Central memory CD8-positive, alpha-beta T cell (primary cell): ENCODE measurements at regions not wholly inside any gene's neighbourhood (a gene's known extent, or its start where the extent isn't known, plus 50 kb on each side); places are given as distances from the start of the nearest gene placed in this dataset.

Experiments used
- ATAC-seq: fragments of 150-1000 bp; cut with Tn5 transposase; replicated peaks from 2 replicates; pipeline ENCODE4 v1.10.0; 2022; ENCODE audit warnings: mild to moderate bottlenecking, moderate FRiP score, moderate number of reproducible peaks; ENCODE audit not compliant: poor library complexity, severe bottlenecking; ENCODE audit errors: extremely low read depth
- DNase-seq, 2 donors: peaks; one replicate each; pipeline ENCODE4 v3.0.0; 2021; ENCODE audit warnings: low spot score in 2 of 2
- H3K27ac Mint-ChIP-seq: one replicate; pipeline ENCODE4 v1.8.0; 2022; ENCODE audit warnings: low read depth, mild to moderate bottlenecking, moderate library complexity, mixed read lengths
- H3K27me3 Mint-ChIP-seq: one replicate; pipeline ENCODE4 v1.8.0; 2022; ENCODE audit warnings: mixed read lengths
- H3K36me3 Mint-ChIP-seq: one replicate; pipeline ENCODE4 v1.8.0; 2022; ENCODE audit warnings: mild to moderate bottlenecking, moderate library complexity, mixed read lengths; ENCODE audit not compliant: insufficient read depth
- H3K4me1 Mint-ChIP-seq: one replicate; pipeline ENCODE4 v1.8.0; 2022; ENCODE audit warnings: mixed read lengths
- H3K4me3 Mint-ChIP-seq: one replicate; pipeline ENCODE4 v1.8.0; 2022; ENCODE audit warnings: mild to moderate bottlenecking, moderate library complexity, mixed read lengths
- H3K9me3 Mint-ChIP-seq: one replicate; pipeline ENCODE4 v1.8.0; 2022; ENCODE audit warnings: mixed read lengths

GRCh38 chr2:129929321-129930290, 49.9 kb upstream of the RAB6C start:
- no peaks in the 10 kb centered on the region for H3K9me3 Mint-ChIP-seq
- H3K27me3 Mint-ChIP-seq: peaks cover 44% of the 10 kb centered on the region
- no peak for DNase-seq
- H3K4me1 Mint-ChIP-seq: no peaks in the 10 kb centered on the region
- H3K4me3 Mint-ChIP-seq: no peak overlapping the region
- ATAC-seq: no peak
- H3K27ac Mint-ChIP-seq: no peak overlapping the region
- H3K36me3 Mint-ChIP-seq: no peaks in the 10 kb centered on the region
